Activated CD8-positive, alpha-beta T cell treated with anti-CD3 and anti-CD28 coated beads for 36 hours (primary cell): ENCODE measurements at regions not wholly inside any gene's neighbourhood (a gene's known extent, or its start where the extent isn't known, plus 50 kb on each side); places are given as distances from the start of the nearest gene placed in this dataset.

Source experiments
- ATAC-seq: fragments of 200-7000 bp; cut with Tn5 transposase; one replicate; pipeline ENCODE4 v1.10.0; 2021; ENCODE audit warnings: mild to moderate bottlenecking, moderate library complexity
- CTCF ChIA-PET: fragments of 350-600 bp; sonication (Branson Sonifier 250); formaldehyde crosslinking; loops from one replicate; lab custom pipeline; 2021; ENCODE audit warnings: antibody characterized with exemption; lab: Charles Lee
- POLR2A ChIA-PET: fragments of 350-600 bp; sonication (Branson Sonifier 250); formaldehyde crosslinking; loops from one replicate; lab custom pipeline; 2021; ENCODE audit warnings: antibody characterized with exemption; lab: Charles Lee
- DNase-seq: peaks from one replicate; pipeline ENCODE4 v3.0.0-alpha.2; 2020
- H3K27ac Mint-ChIP-seq: one replicate; pipeline ENCODE4 v1.8.0; 2021; ENCODE audit warnings: mild to moderate bottlenecking, mixed read lengths
- H3K27me3 Mint-ChIP-seq: one replicate; pipeline ENCODE4 v1.8.0; 2021; ENCODE audit warnings: mixed read lengths
- H3K36me3 Mint-ChIP-seq: one replicate; pipeline ENCODE4 v1.8.0; 2021; ENCODE audit warnings: low read depth, mixed read lengths
- H3K4me1 Mint-ChIP-seq: one replicate; pipeline ENCODE4 v1.8.0; 2021; ENCODE audit warnings: low read depth, mixed read lengths
- H3K4me3 Mint-ChIP-seq: one replicate; pipeline ENCODE4 v1.8.0; 2021; ENCODE audit warnings: mild to moderate bottlenecking, moderate library complexity, mixed read lengths
- H3K9me3 Mint-ChIP-seq: one replicate; pipeline ENCODE4 v1.8.0; 2021; ENCODE audit warnings: mixed read lengths
- CTCF ChIP-seq: fragments of 200-600 bp; IDR thresholded peaks from one replicate; pipeline ENCODE4 v1.8.0; 2022; ENCODE audit warnings: antibody characterized with exemption, mild to moderate bottlenecking
- intact Hi-C: fragments of 100-400 bp; cut with micrococcal nuclease; formaldehyde crosslinking; loops from one replicate; pipeline ENCODE4 v1.10.0; 2022

- Mint-ChIP-seq H3K27me3 (no peaks in the 10 kb centered on the region), H3K9me3 (no peaks in the 10 kb centered on the region), H3K27ac (no peak overlapping the region), H3K4me3 (no peak overlapping the region), H3K36me3 (no peaks in the 10 kb centered on the region), H3K4me1 (no peaks in the 10 kb centered on the region)
- ATAC-seq (no peak), DNase-seq (no peak)
- POLR2A ChIA-PET, result no interaction called here
- no peak for TF ChIP-seq CTCF
- intact Hi-C loops, result no loop called here
- CTCF ChIA-PET, result no interaction called here
These were observed 163.5 kb upstream of the CDH11 start for GRCh38 chr16:65285128-65286048.

DNA sequence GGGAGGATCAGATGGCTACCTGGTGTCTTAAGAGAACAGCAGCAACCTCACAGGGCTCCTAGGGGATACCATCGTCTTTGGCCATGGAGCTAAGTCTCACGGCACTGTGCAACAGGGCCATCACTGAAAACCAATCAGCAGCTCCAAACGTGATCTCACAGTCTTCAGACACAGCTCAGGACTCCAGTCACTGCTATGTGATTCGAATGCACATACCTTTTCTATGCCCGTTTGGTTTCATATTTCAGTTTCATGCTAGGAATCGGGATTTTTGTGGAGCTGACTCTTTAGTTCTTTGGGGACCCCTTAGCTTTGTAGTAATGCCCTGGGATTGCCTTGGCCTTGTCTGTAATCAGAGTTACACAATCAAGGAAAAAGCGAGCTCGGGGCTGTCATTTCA, 162.8 kb upstream of the CDH11 start:
- ATAC-seq, result no peak

DNA sequence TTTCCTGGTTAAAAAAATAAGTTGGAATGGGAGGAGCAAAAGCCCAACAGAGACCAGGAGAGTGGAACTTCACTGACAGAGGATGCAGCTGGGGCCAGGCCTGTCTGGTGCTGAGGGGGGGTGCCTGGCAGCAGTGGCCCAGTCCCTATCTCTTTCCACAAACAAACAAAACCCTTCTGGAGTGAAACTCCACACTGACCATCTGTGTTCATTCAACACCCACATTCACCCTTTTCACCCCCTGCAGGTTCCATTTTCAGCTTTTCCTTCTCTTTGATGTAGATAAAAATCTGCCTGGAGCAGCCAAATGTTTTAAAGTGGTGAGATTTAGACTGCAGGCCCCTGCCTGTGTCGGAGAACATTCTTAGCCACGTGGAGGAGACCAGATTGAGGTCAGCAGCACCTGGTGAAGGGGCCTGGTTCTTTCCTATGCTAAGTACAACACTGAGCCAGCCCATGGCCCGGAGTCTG, 161.4 kb upstream of the CDH11 start:
- Mint-ChIP-seq H3K36me3 (no peaks in the 10 kb centered on the region), H3K4me3 (no peak overlapping the region), H3K4me1 (no peaks in the 10 kb centered on the region), H3K27me3 (no peaks in the 10 kb centered on the region), H3K9me3 (no peaks in the 10 kb centered on the region), H3K27ac (no peak overlapping the region)
- ATAC-seq (no peak), DNase-seq (no peak)
- intact Hi-C loops, result no loop called here
- TF ChIP-seq CTCF, result no peak
- ChIA-PET CTCF (no interaction called here), POLR2A (no interaction called here)

More for the DNA sequence above, 162.8 kb upstream of the CDH11 start:
- ChIA-PET POLR2A (no interaction called here), CTCF (no interaction called here)
- no peaks in the 10 kb centered on the region for H3K36me3 Mint-ChIP-seq
- no peak for DNase-seq
- H3K4me1 Mint-ChIP-seq, result no peaks in the 10 kb centered on the region
- H3K27me3 Mint-ChIP-seq, result no peaks in the 10 kb centered on the region
- TF ChIP-seq CTCF, result no peak
- no peak overlapping the region for H3K27ac Mint-ChIP-seq
- H3K9me3 Mint-ChIP-seq, result no peaks in the 10 kb centered on the region
- H3K4me3 Mint-ChIP-seq, result no peak overlapping the region
- intact Hi-C loops, result no loop called here

DNA sequence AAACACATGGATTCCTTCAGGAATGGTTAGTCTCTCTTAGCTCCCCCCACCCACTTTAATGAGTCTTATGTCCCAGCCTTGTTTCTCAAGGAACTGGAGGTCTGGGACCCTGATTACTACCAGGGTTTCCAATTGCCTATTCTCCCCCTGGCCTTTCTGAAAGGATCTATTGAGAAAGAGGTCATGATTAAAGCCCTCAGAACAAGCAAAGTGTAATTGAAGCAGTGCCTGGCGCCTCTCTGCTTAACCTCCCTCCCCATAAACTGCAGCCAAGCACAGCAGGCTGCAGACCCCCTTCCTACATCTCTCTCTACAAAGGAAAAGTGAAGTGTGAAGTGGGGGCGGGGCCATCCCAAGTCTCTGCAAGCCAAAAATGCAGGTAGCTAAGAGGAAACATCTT, 159.7 kb upstream of the CDH11 start:
- H3K9me3 Mint-ChIP-seq, result no peaks in the 10 kb centered on the region
- H3K4me3 Mint-ChIP-seq, result no peak overlapping the region
- H3K27me3 Mint-ChIP-seq, result no peaks in the 10 kb centered on the region
- POLR2A ChIA-PET, result no interaction called here
- H3K27ac Mint-ChIP-seq, result no peak overlapping the region
- intact Hi-C loops, result no loop called here
- no peaks in the 10 kb centered on the region for H3K36me3 Mint-ChIP-seq
- TF ChIP-seq CTCF, result no peak
- no peak for DNase-seq
- no peak for ATAC-seq
- CTCF ChIA-PET, result no interaction called here
- H3K4me1 Mint-ChIP-seq, result no peaks in the 10 kb centered on the region

- ATAC-seq (no peak), DNase-seq (no peak)
- POLR2A ChIA-PET, result no interaction called here
- CTCF ChIA-PET, result no interaction called here
- Mint-ChIP-seq H3K4me3 (no peak overlapping the region), H3K27me3 (no peaks in the 10 kb centered on the region), H3K36me3 (no peaks in the 10 kb centered on the region), H3K27ac (no peak overlapping the region), H3K9me3 (no peaks in the 10 kb centered on the region), H3K4me1 (no peaks in the 10 kb centered on the region)
- intact Hi-C loops, result no loop called here
- TF ChIP-seq CTCF, result no peak
These were observed 159.1 kb upstream of the CDH11 start for GRCh38 chr16:65280845-65281512.
